ENCODE measurements at regions not wholly inside any gene's neighbourhood (a gene's known extent, or its start where the extent isn't known, plus 50 kb on each side); places are given as distances from the start of the nearest gene placed in this dataset.

GRCh38 chr7:21070571-21071090 is 283.9 kb upstream of the SP8 start:
- H4K8ac ChIP-seq (ENCODE audit: low read depth in 2 of 2, low read length in 2 of 2), result no peak overlapping the region
- no peak overlapping the region for H2AFZ ChIP-seq (replicated peaks; ENCODE audit: low read length, poor library complexity)
- H3K56ac ChIP-seq (ENCODE audit: extremely low read depth, insufficient read depth, low read length), result no peak overlapping the region
- ChIA-PET POLR2A (ENCODE audit: unreplicated experiment) (no interaction called here), CTCF (no interaction called here)
- H3K4me2 ChIP-seq (ENCODE audit: low read depth, low read length), result no peak overlapping the region
- no peaks in the 10 kb centered on the region for H4K20me1 ChIP-seq (ENCODE audit: insufficient read depth, low read length)
- in situ Hi-C loops (cut with MboI; ENCODE audit: low sequenced_read_pairs) (no loop called here), dilution Hi-C loops (cut with HindIII; ENCODE audit: low sequenced_read_pairs, unreplicated experiment) (no loop called here), intact Hi-C loops (cut with micrococcal nuclease) (no loop called here)
- H2AK9ac ChIP-seq (replicated peaks; ENCODE audit: low read depth, low read length, poor library complexity), result no peak overlapping the region
- no peak overlapping the region for H3K18ac ChIP-seq (ENCODE audit: low read depth, low read length)
- H3K79me1 ChIP-seq (ENCODE audit: low read depth in 1 of 2, low read length in 2 of 2), result no peaks in the 10 kb centered on the region
- no peak overlapping the region for H3K23ac ChIP-seq (ENCODE audit: low read depth, low read length)
- H3K9me1 ChIP-seq (ENCODE audit: insufficient read depth, low read length), result no peaks in the 10 kb centered on the region
- no peak overlapping the region for H2BK5ac ChIP-seq (ENCODE audit: low read depth, low read length, poor library complexity, severe bottlenecking)
- no peak overlapping the region for H3K27ac ChIP-seq (ENCODE audit: insufficient read depth, low read length)
- TF ChIP-seq SMC3 (IDR thresholded peaks at IDR 0.05; ENCODE audit: low read depth, low read length) (no peak), POLR2A (IDR thresholded peaks at IDR 0.05; ENCODE audit: low read depth, low read length) (no peak), FOS (IDR thresholded peaks at IDR 0.05; ENCODE audit: low read depth, low read length) (no peak), ELK1 (IDR thresholded peaks at IDR 0.05; ENCODE audit: borderline replicate concordance, low read depth, low read length) (no peak), BHLHE40 (IDR thresholded peaks at IDR 0.05; ENCODE audit: low read depth, low read length) (no peak), RFX5 (IDR thresholded peaks at IDR 0.05; ENCODE audit: low read depth, low read length) (no peak), CEBPB (IDR thresholded peaks at IDR 0.05; ENCODE audit: low read depth, low read length) (no peak), MAFK (IDR thresholded peaks at IDR 0.05; ENCODE audit: low read depth, low read length) (no peak), RCOR1 (IDR thresholded peaks at IDR 0.05; ENCODE audit: insufficient replicate concordance, low read length) (no peak), CTCF (conservative IDR thresholded peaks at IDR 0.05; ENCODE audit: low read depth, low read length) (no peak), CHD1 (IDR thresholded peaks at IDR 0.05; ENCODE audit: low read depth, low read length) (no peak), NFE2L2 (IDR thresholded peaks at IDR 0.05; ENCODE audit: low read depth, low read length) (no peak), USF2 (IDR thresholded peaks at IDR 0.05; ENCODE audit: low read depth, low read length) (no peak), MAZ (IDR thresholded peaks at IDR 0.05; ENCODE audit: borderline replicate concordance, low read depth, low read length) (no peak), MXI1 (IDR thresholded peaks at IDR 0.05; ENCODE audit: borderline replicate concordance, low read depth, low read length) (no peak), RAD21 (IDR thresholded peaks at IDR 0.05; ENCODE audit: low read length) (no peak)
- H3K4ac ChIP-seq (ENCODE audit: low read depth, low read length), result no peak overlapping the region
- no peak overlapping the region for H3K14ac ChIP-seq (replicated peaks; ENCODE audit: low read depth, low read length)
- no peak overlapping the region for H3K9ac ChIP-seq (ENCODE audit: low read depth, low read length)
- H3K4me3 ChIP-seq (ENCODE audit: insufficient read depth, low read depth, low read length), result no peak overlapping the region
- WGBS, 2 experiments (ENCODE audit: extremely low coverage in 2 of 2, insufficient read length in 1 of 2), result no CpG with 5 or more reads among the region's 1 CpG
- H2BK120ac ChIP-seq (ENCODE audit: low read depth, low read length), result no peak overlapping the region
- H2BK15ac ChIP-seq (ENCODE audit: low read depth, low read length), result no peak overlapping the region
- BruUV-seq (replicated peaks), result no TSS peak
- H4K91ac ChIP-seq (ENCODE audit: insufficient read depth, low read depth, low read length), result no peak overlapping the region
- H2BK20ac ChIP-seq (ENCODE audit: low read depth, low read length), result no peak overlapping the region
- peaks cover 10% of the 10 kb centered on the region; the same call in 1 of the 2 replicates for H3K9me3 ChIP-seq (ENCODE audit: control insufficient read depth, insufficient read depth, low read length)
- no peak for DNase-seq
- H4K5ac ChIP-seq (ENCODE audit: low read depth, low read length), result no peak overlapping the region
- H3K36me3 ChIP-seq (ENCODE audit: control insufficient read depth, insufficient read depth, low read length), result no peaks in the 10 kb centered on the region
- no peaks in the 10 kb centered on the region for H3K4me1 ChIP-seq (ENCODE audit: control insufficient read depth, insufficient read depth, low read length)
- H2AK5ac ChIP-seq (ENCODE audit: low read depth, low read length), result no peak overlapping the region
- no peaks in the 10 kb centered on the region for H3K27me3 ChIP-seq (ENCODE audit: control insufficient read depth, insufficient read depth, low read length)
- ATAC-seq (ENCODE audit: low read depth), result no peak
